Cardiac fibroblast (primary cell): ENCODE measurements at regions not wholly inside any gene's neighbourhood (a gene's known extent, or its start where the extent isn't known, plus 50 kb on each side); places are given as distances from the start of the nearest gene placed in this dataset.

Experiments
- DNase-seq, 2 donors: peaks; one replicate each; pipeline versions ENCODE4 v3.0.0 to v3.0.0-alpha.2; 2010; ENCODE audit warnings: low read depth in 2 of 2
- H3K4me3 ChIP-seq, 2 donors: replicated peaks in 1 of 2; 1 replicate in 1 of 2; 2 replicates in 1 of 2; pipeline ENCODE4 v1.5.1; 2011; ENCODE audit warnings: low read depth in 2 of 2, low read length in 2 of 2, mild to moderate bottlenecking in 2 of 2, moderate library complexity in 1 of 2
- TF ChIP-seq, protein P1 (sequence below): IDR thresholded peaks from one replicate; pipeline ENCODE4 v1.5.1; 2011; ENCODE audit warnings: low read depth, mild to moderate bottlenecking, low read length, inconsistent platforms

DNA sequence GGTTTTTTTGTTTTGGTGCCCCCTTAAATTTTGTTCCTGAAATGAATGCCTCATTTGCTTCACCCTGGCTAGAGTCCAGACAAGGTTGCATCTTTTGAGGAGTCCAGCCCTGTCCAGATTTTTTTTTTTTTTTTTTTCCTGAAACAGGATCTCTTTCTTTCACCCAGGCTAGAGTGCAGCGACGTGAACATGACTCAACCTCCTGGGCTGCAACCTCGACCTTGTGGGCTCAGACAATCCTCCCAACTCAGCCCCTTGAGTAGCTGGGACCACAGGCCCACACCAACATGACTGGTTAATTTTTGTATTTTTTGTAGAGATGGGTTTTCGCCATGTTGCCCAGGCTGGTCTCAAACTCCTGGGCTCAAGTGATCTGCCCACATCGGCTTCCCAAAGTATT lies 469.0 kb upstream of the BRINP1 start:
- DNase-seq = no peak
- H3K4me3 ChIP-seq = no peak overlapping the region
- TF ChIP-seq, protein P1, sequence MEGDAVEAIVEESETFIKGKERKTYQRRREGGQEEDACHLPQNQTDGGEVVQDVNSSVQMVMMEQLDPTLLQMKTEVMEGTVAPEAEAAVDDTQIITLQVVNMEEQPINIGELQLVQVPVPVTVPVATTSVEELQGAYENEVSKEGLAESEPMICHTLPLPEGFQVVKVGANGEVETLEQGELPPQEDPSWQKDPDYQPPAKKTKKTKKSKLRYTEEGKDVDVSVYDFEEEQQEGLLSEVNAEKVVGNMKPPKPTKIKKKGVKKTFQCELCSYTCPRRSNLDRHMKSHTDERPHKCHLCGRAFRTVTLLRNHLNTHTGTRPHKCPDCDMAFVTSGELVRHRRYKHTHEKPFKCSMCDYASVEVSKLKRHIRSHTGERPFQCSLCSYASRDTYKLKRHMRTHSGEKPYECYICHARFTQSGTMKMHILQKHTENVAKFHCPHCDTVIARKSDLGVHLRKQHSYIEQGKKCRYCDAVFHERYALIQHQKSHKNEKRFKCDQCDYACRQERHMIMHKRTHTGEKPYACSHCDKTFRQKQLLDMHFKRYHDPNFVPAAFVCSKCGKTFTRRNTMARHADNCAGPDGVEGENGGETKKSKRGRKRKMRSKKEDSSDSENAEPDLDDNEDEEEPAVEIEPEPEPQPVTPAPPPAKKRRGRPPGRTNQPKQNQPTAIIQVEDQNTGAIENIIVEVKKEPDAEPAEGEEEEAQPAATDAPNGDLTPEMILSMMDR = no peak

DNA sequence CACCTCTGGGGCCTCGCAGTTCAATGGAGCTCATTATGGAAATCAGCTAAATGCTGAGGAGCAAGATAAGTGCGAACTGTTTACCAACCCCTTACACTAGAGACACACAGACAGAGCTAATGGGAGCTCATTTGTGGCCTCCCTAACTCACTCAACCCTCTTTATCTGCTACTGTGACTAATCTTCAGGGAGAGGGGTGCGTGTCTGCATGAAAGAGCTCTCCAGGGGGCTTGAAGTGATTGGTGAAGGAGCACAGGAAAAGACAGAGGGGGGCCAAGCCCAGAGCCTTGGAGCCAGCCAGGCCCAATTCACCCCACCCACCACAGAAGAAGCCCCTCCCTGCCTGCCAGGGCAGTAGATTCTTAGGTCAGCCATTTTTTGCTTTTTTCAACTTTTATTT lies 466.8 kb upstream of the BRINP1 start:
- TF ChIP-seq, protein P1 = no peak
- DNase-seq = no peak
- no peak overlapping the region for H3K4me3 ChIP-seq

DNA sequence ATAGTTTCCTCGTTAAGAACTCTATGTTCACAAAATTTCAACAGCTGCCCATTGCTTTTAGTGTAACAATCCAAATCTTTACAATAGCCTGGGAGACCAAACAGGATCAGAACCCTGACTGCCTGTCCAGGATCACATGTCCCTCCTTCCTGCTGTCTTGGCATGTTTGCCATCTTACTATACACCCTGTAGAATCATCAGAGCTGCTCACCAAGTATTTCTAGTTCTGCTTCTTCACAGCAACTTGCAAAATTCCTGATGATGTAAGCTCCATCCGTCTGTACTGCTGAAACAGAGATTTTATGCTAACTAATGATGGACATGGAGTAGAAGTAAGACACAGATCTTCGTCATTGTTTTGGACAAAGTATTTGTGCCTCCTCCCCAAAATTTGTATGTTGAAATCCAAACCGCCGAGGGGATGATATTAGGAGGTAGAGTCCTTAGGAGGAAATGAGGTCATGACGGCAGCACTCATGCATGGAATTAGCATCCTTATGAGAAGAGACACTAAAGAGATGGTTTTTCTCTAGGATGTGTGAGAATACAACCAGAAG lies 464.9 kb upstream of the BRINP1 start:
- DNase-seq = no peak
- TF ChIP-seq, protein P1 = no peak

DNA sequence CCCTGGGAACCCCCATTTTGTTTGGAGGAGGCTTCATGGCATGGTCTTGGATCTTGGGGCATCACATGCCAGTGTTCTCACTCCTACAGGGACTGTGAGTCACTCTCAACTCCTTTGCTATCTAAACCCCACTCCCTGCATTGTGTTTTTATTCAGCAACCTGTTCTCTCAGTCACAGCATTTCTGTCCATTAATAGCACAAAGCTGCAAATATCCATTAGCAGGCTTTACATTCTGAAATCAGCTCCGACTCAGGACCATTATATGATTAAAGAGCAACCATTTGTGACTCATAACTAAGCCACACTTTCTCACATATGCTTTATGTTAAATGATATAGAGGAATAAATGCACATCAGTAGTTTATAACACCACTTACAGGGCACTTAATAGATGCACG lies 462.1 kb upstream of the BRINP1 start:
- TF ChIP-seq, protein P1 = no peak
- DNase-seq = no peak
- no peak overlapping the region for H3K4me3 ChIP-seq

More for the DNA sequence above, 464.9 kb upstream of the BRINP1 start:
- no peak overlapping the region for H3K4me3 ChIP-seq

DNA sequence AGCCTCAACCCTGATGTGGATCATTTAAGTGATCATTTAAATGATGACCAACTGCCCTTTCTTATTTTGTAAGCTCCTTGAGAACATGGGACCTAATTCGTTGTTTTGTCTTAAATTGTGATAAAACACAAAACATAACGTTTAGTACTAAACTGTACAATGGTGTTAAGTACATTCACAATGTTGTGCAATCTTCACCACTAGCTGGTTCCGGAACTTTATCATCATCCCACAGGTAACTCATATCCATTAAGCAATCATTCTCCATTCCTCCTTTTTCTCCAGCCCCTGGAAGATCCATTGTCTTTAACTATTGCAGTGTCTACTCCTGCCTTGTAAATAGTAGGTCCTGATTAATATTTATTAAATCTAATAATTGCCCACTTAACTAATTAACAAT lies 460.5 kb upstream of the BRINP1 start:
- H3K4me3 ChIP-seq = no peak overlapping the region
- TF ChIP-seq, protein P1 = no peak
- DNase-seq = no peak

DNA sequence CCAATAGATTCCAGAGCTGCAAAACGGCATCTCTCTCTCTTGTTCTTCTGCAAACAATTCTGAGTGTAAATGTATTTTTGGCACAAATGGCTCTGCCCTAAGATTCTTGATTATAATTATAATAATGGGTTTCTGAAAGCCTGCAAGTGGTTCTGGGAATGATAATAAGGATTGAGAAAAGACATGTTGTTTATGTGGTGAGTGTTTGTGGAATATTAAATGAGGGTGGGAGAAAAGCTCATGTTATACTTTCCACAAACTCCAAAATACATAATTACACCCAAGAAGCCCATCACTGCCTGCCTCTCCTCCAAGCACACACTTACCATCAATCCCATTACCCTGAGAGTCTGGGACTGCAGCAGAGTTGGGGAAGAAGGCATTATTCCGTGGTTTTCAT lies 460.0 kb upstream of the BRINP1 start:
- no peak for DNase-seq
- H3K4me3 ChIP-seq = no peak overlapping the region
- TF ChIP-seq, protein P1 = no peak

DNA sequence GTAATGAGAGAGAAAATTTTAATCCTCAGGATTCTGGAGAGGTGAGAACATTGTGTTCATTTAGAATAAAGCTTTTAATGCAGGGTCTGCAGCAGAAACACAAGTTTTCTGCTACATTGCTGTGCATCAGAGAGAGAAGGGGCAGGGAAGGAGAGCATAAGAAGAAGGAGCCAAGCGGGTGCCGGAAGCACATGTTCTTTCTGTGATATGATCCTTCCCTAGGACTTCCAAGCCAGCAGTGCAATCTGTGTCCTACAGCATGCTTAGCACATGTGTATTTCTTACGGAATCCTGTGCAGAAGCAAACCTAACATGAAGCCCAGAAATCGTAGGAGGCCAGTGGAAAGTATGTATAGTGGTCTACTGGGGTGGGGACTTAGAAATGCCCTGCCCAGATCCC lies 458.3 kb upstream of the BRINP1 start:
- DNase-seq = no peak
- TF ChIP-seq, protein P1 = no peak

More for the DNA sequence above, 458.3 kb upstream of the BRINP1 start:
- H3K4me3 ChIP-seq = no peak overlapping the region
